ENCODE measurements at regions not wholly inside any gene's neighbourhood (a gene's known extent, or its start where the extent isn't known, plus 50 kb on each side); places are given as distances from the start of the nearest gene placed in this dataset.

- TF ChIP-seq CTCF (IDR thresholded peaks at IDR 0.05 in 4 of 5, conservative IDR thresholded peaks at IDR 0.05 in 1 of 5) (no peak), POLR2A (IDR thresholded peaks at IDR 0.05) (no peak)
Observed at GRCh38 chr2:116517936-116518335, 1296.6 kb upstream of the DDX18 start.
